ENCODE measurements at regions not wholly inside any gene's neighbourhood (a gene's known extent, or its start where the extent isn't known, plus 50 kb on each side); places are given as distances from the start of the nearest gene placed in this dataset.
"Not testable (repeated sequence)": the region's sequence is repeated elsewhere in the genome, so short reads cannot be mapped to it uniquely, and the experiment has no call there.

GRCh38 chr12:40431169-40431568, 206.4 kb downstream of the LRRK2 start:
- no peaks in the 10 kb centered on the region for H3K9me3 Mint-ChIP-seq
- H3K27me3 Mint-ChIP-seq, result peaks cover 4% of the 10 kb centered on the region
- no peak overlapping the region for H3K27ac Mint-ChIP-seq
- no peaks in the 10 kb centered on the region for H3K36me3 Mint-ChIP-seq
- H3K4me1 Mint-ChIP-seq, result no peaks in the 10 kb centered on the region
- no peak overlapping the region for H3K4me3 Mint-ChIP-seq

DNA sequence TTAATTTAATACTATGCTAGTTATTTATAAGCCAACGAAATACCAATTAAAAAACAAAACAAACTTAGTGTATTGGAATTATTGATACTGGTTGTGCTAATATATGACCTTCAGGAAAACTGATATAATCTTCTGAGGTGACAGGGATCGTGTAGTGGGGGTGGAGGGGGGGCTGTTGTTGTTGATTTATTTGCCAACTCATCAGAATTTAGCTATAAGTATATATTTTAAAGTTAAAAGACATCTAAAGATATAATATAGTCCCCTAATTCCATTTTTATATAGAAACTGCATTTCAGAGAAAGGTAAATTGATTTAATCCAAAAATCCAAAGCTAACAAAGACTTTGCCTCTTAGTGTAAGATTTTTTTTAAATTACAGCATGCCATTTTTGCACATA, 210.5 kb downstream of the LRRK2 start:
- no peaks in the 10 kb centered on the region for H3K9me3 Mint-ChIP-seq

GRCh38 chr12:40435951-40436350, 211.2 kb downstream of the LRRK2 start:
- no peaks in the 10 kb centered on the region for H3K27me3 Mint-ChIP-seq
- no peaks in the 10 kb centered on the region for H3K4me1 Mint-ChIP-seq
- no peaks in the 10 kb centered on the region for H3K9me3 Mint-ChIP-seq
- H3K27ac Mint-ChIP-seq, result no peak overlapping the region
- H3K36me3 Mint-ChIP-seq, result no peaks in the 10 kb centered on the region
- no peak overlapping the region for H3K4me3 Mint-ChIP-seq

More for the DNA sequence above, 210.5 kb downstream of the LRRK2 start:
- Mint-ChIP-seq H3K36me3 (no peaks in the 10 kb centered on the region), H3K27me3 (no peaks in the 10 kb centered on the region), H3K4me3 (no peak overlapping the region), H3K27ac (no peak overlapping the region), H3K4me1 (no peaks in the 10 kb centered on the region)

- H3K27ac Mint-ChIP-seq, result no peak overlapping the region
- H3K27me3 Mint-ChIP-seq, result no peaks in the 10 kb centered on the region
- no peaks in the 10 kb centered on the region for H3K9me3 Mint-ChIP-seq
- H3K36me3 Mint-ChIP-seq, result no peaks in the 10 kb centered on the region
- no peak overlapping the region for H3K4me3 Mint-ChIP-seq
- no peaks in the 10 kb centered on the region for H3K4me1 Mint-ChIP-seq
Observed at GRCh38 chr12:40436564-40436963, 211.8 kb downstream of the LRRK2 start.

DNA sequence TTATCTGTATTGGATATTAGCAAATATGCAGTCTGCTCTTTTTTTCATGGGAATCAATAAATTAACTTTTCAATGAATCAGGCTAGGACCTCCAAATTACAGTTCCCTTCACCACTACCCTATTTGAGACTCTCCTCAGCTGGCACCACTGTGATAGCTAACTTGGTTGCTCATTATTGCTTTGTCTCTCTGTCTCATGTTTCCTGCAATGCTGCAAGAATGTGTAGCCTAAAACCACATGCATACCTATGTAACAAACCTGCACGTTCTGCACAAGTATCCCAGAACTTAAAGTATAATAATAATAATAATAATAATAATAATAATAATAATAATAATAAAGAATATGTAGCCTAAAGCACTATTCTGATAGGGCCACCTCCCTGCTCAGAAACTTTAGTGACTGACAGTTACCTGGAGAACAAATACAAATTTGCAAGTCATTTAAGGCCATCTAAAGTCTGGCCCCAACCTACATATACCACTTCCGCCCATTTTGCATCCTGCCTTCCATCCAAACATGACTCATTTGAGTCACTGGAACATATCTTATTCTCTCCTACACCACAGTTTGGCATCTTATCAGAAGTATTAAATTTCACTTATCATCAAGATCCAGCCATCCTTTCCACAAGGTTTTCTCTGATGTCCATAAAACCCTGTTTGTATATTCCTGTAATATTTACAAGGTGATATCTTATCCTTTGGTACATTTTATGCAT, 215.1 kb downstream of the LRRK2 start:
- Mint-ChIP-seq H3K9me3 (no peaks in the 10 kb centered on the region), H3K36me3 (no peaks in the 10 kb centered on the region), H3K4me1 (no peaks in the 10 kb centered on the region), H3K27ac (no peak overlapping the region), H3K4me3 (no peak overlapping the region), H3K27me3 (peaks cover 2% of the 10 kb centered on the region)

DNA sequence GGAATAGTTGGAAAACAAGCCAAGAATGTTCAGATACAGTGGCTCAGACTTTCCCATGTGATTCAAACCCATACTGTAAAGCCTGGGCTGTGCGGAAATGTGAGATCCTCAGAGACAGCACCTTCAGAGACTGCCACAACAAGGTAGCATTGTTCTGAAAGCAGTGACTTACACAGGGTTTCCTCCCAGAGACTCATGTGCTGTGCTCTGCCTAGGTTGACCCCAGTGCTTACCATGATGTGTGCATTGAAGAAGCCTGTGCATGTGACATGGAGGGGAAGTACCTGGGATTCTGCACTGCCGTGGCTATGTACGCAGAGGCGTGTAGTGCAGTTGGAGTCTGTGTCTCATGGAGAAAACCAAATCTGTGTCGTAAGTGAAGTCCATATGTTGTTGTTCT, 219.4 kb downstream of the LRRK2 start:
- Mint-ChIP-seq H3K27ac (no peak overlapping the region), H3K27me3 (peaks cover 2% of the 10 kb centered on the region), H3K4me1 (no peaks in the 10 kb centered on the region), H3K36me3 (no peaks in the 10 kb centered on the region), H3K9me3 (peaks cover 0 to 3% (median 0%) of the 10 kb centered on the region in 3 donors), H3K4me3 (no peak overlapping the region)

GRCh38 chr12:40446385-40446784, 221.6 kb downstream of the LRRK2 start:
- Mint-ChIP-seq H3K27me3 (peaks cover 2% of the 10 kb centered on the region), H3K36me3 (no peaks in the 10 kb centered on the region), H3K4me3 (no peak overlapping the region), H3K27ac (no peak overlapping the region), H3K9me3 (peaks cover 0 to 3% (median 0%) of the 10 kb centered on the region in 3 donors), H3K4me1 (no peaks in the 10 kb centered on the region)

DNA sequence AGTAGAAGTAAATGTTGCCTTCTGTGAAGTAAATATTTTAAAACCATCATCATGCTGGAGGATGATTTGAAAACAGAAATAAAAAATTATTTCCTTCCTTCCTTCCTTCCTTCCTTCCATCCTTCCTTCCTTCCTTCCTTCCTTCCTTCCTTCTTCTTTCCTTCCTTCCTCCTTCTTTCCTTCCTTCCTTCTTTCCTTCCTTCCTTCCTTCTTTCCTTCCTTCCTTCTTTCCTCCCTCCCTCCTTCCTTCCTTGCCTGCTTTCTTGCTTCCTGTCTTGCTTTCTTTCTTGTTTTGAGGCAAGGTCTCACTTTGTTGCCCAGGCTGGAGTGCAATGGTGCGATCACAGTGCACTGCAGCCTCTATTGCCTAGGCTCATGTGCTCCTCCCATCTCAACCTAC, 223.7 kb downstream of the LRRK2 start:
- H3K4me3 Mint-ChIP-seq, H3K36me3 Mint-ChIP-seq, H3K27me3 Mint-ChIP-seq, H3K4me1 Mint-ChIP-seq, H3K27ac Mint-ChIP-seq, H3K9me3 Mint-ChIP-seq: not testable (repeated sequence)

DNA sequence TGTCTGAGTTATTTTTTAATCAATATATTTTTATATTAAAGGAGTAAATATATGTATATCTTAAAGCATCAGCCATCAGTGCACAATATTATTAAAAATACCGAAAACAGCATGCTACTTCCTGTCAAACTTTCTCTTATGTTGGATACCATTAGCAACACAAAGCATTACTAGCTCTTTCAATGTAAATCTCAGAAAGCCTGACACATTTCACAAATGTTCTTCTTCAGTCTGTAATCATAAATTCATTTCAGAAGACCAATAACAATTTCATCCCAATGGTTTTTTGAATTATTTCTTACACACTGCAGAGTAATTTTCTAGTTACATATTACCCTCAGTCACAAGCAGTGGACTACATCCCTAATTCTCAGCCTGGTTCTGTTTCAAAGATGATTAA, 226.9 kb downstream of the LRRK2 start:
- Mint-ChIP-seq H3K9me3 (peaks cover 0 to 3% (median 0%) of the 10 kb centered on the region in 3 donors), H3K27me3 (no peaks in the 10 kb centered on the region), H3K4me1 (no peaks in the 10 kb centered on the region), H3K36me3 (no peaks in the 10 kb centered on the region), H3K27ac (no peak overlapping the region), H3K4me3 (no peak overlapping the region)

GRCh38 chr12:40464121-40464520, 228.1 kb upstream of the CNTN1 start:
- Mint-ChIP-seq H3K9me3 (peaks cover 3 to 6% (median 5%) of the 10 kb centered on the region in 3 donors), H3K4me3 (no peak overlapping the region), H3K27me3 (peaks cover 4% of the 10 kb centered on the region), H3K36me3 (no peaks in the 10 kb centered on the region), H3K27ac (no peak overlapping the region), H3K4me1 (no peaks in the 10 kb centered on the region)

GRCh38 chr12:40469736-40470135, 222.5 kb upstream of the CNTN1 start:
- Mint-ChIP-seq H3K9me3 (peaks cover 0 to 3% (median 0%) of the 10 kb centered on the region in 3 donors), H3K36me3 (no peaks in the 10 kb centered on the region), H3K27me3 (peaks cover 10% of the 10 kb centered on the region), H3K4me3 (no peak overlapping the region), H3K4me1 (no peaks in the 10 kb centered on the region), H3K27ac (no peak overlapping the region)

DNA sequence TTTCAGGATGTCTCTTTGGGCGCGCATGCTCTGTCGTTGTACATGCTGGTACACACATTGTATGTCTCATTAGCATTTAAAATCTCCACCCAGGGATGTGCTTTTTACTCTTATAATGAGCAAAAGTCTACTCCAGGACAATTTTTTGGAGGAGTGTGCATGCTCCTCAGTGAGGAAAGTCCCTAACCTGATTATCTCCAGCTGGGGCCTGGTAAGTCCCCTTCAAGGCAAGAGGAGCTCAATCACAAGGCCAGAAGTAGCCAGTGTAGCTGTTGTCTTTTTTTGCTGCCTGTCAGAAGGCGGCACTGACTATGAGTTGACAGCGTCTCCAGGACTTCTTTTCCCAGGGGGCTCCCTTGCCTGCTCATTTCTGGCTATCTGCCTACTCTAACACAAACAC, 218.3 kb upstream of the CNTN1 start:
- H3K4me1 Mint-ChIP-seq, result no peaks in the 10 kb centered on the region
- H3K36me3 Mint-ChIP-seq, result no peaks in the 10 kb centered on the region
- no peak overlapping the region for H3K27ac Mint-ChIP-seq
- no peak overlapping the region for H3K4me3 Mint-ChIP-seq
- peaks cover 8% of the 10 kb centered on the region for H3K27me3 Mint-ChIP-seq
- H3K9me3 Mint-ChIP-seq, result peaks cover 0 to 3% (median 0%) of the 10 kb centered on the region in 3 donors

DNA sequence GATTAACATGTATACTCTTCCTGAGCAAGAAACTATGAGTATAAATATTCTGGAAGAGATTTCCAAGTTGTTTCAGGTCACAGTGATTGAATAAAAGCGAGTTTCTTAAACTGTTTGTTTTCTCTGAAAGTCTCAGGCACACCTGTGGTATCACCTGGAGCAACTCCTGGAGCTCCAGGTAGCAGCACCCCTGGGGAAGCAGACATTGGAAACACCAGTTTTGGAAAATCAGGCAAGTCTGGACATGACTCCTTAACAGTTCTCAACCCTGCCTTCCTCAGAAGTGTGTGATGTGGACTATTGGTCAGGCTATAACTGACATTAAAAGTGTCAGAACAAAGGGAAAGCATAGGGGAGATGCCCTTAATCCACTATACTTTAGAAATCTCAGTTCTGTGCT, 217.6 kb upstream of the CNTN1 start:
- H3K27ac Mint-ChIP-seq, result no peak overlapping the region
- no peaks in the 10 kb centered on the region for H3K36me3 Mint-ChIP-seq
- H3K9me3 Mint-ChIP-seq, result peaks cover 0 to 5% (median 0%) of the 10 kb centered on the region in 3 donors
- no peak overlapping the region for H3K4me3 Mint-ChIP-seq
- peaks cover 5% of the 10 kb centered on the region for H3K27me3 Mint-ChIP-seq
- no peaks in the 10 kb centered on the region for H3K4me1 Mint-ChIP-seq

DNA sequence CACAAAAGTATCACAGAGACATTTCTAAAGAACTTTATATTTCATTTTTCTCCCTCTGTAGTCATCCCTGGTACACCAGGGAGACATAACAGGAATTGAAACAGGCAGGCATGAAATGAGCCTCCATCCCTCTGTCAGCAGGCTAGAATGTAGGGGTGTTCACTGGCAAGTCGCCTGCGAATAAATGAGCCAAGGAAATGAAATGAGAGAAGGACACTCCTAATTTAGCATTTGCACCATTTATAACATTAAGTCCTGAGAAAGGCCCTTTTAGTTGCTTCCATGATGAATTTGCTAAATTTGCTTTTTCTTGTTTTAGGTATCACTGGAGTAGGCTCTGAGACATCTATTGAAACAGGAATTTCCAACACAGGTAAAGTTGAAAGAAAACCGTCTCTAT, 192.4 kb upstream of the CNTN1 start:
- Mint-ChIP-seq H3K36me3 (no peaks in the 10 kb centered on the region), H3K27me3 (no peaks in the 10 kb centered on the region), H3K9me3 (peaks cover 0 to 4% (median 3%) of the 10 kb centered on the region in 3 donors), H3K4me3 (no peak overlapping the region), H3K4me1 (peaks cover 0 to 4% (median 0%) of the 10 kb centered on the region in 3 donors), H3K27ac (no peak overlapping the region)

GRCh38 chr12:40502322-40502721, 189.9 kb upstream of the CNTN1 start:
- Mint-ChIP-seq H3K36me3 (peaks cover 2% of the 10 kb centered on the region), H3K4me3 (no peak overlapping the region), H3K27me3 (no peaks in the 10 kb centered on the region)

DNA sequence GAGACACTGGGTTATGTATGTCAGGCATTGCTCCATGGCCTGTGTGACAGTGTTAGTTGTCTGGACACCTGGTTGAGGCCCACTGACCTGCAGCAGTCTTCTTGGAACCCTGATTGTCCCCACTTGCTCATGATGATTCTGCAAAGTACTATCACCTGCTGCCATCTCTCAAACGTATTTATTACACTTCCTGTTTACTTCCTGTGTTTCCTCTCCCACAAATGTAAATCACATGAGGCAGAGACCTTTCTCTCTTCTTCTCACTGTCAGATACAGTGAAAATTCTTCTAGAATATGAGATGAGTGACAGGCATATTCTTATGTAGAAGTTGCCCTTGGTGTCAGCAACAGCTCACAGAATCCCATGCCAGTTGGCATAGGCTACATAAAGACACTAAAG, 186.9 kb upstream of the CNTN1 start:
- H3K27me3 Mint-ChIP-seq, result no peaks in the 10 kb centered on the region
- no peak overlapping the region for H3K27ac Mint-ChIP-seq
- H3K36me3 Mint-ChIP-seq, result peaks cover 2% of the 10 kb centered on the region
- no peak overlapping the region for H3K4me3 Mint-ChIP-seq
- peaks cover 0 to 13% (median 8%) of the 10 kb centered on the region in 3 donors for H3K4me1 Mint-ChIP-seq
- H3K9me3 Mint-ChIP-seq, result peaks cover 0 to 4% (median 3%) of the 10 kb centered on the region in 3 donors

More at GRCh38 chr12:40502322-40502721, 189.9 kb upstream of the CNTN1 start:
- peaks cover 0 to 4% (median 3%) of the 10 kb centered on the region in 3 donors for H3K9me3 Mint-ChIP-seq
- H3K27ac Mint-ChIP-seq, result no peak overlapping the region
- H3K4me1 Mint-ChIP-seq, result peaks cover 0 to 11% (median 8%) of the 10 kb centered on the region in 3 donors
